Kidney (tissue), 13 donors: ENCODE measurements at regions not wholly inside any gene's neighbourhood (a gene's known extent, or its start where the extent isn't known, plus 50 kb on each side); places are given as distances from the start of the nearest gene placed in this dataset.

ENCODE experiments used
- DNase-seq, 5 donors: peaks; one replicate each; pipeline ENCODE4 v3.0.0-alpha.2; 2013 to 2020
- FAIRE-seq: peaks from 2 replicates; lab custom pipeline; 2012; peaks lifted over from hg19 to GRCh38; lab: Jason Lieb, UNC
- H3K27ac ChIP-seq, 2 donors: one replicate each; pipeline ENCODE4 v1.7.0; 2013; ENCODE audit warnings: low read depth in 2 of 2, low read length in 2 of 2, inconsistent platforms in 1 of 2
- H3K27me3 ChIP-seq: one replicate; pipeline ENCODE4 v1.7.1; 2013; ENCODE audit warnings: low read length, inconsistent platforms; ENCODE audit not compliant: control insufficient read depth, insufficient read depth
- H3K36me3 ChIP-seq, 3 donors: one replicate each; pipeline versions ENCODE4 v1.7.0 to v1.7.1; 2013; ENCODE audit warnings: low read length in 3 of 3, control low read depth in 1 of 3, inconsistent platforms in 1 of 3; ENCODE audit not compliant: insufficient read depth in 3 of 3, control insufficient read depth in 2 of 3
- H3K4me1 ChIP-seq, 3 donors: one replicate each; pipeline versions ENCODE4 v1.7.0 to v1.7.1; 2013; ENCODE audit warnings: low read length in 3 of 3, inconsistent platforms in 1 of 3, low read depth in 1 of 3; ENCODE audit not compliant: control insufficient read depth in 2 of 3, insufficient read depth in 2 of 3
- H3K4me3 ChIP-seq, 3 donors: one replicate each; pipeline versions ENCODE4 v1.7.0 to v1.8.1; 2013; ENCODE audit warnings: low read length in 3 of 3, control low read depth in 1 of 3, inconsistent platforms in 1 of 3
- H3K9ac ChIP-seq, 3 donors: one replicate each; pipeline versions ENCODE4 v1.7.0 to v1.7.1; 2013; ENCODE audit warnings: low read length in 3 of 3, control low read depth in 1 of 3, inconsistent platforms in 1 of 3
- H3K9me3 ChIP-seq, 3 donors: one replicate each; pipeline versions ENCODE4 v1.7.0 to v1.7.1; 2013; ENCODE audit warnings: low read length in 3 of 3, control low read depth in 1 of 3, inconsistent platforms in 1 of 3; ENCODE audit not compliant: control insufficient read depth in 2 of 3, insufficient read depth in 1 of 3
- CTCF ChIP-seq: IDR thresholded peaks from 3 replicates; pipeline ENCODE4 v1.5.1; 2012; ENCODE audit warnings: mild to moderate bottlenecking, moderate library complexity, borderline replicate concordance; ENCODE audit not compliant: insufficient read depth; ENCODE audit errors: extremely low read depth
- intact Hi-C: fragments of 100-400 bp; cut with DNase I; formaldehyde crosslinking; loops from one replicate; pipeline ENCODE4 v1.11.1; 2022
- donor health status: control.
- donor health status: control.
- donor health status: control.
- donor health status: control.
- donor health status: control.
- donor health status: DM: yes; HTN: yes; CAD: no.
- donor health status: Normal renal cell carcinoma (clear cell type).

GRCh38 chr13:64538711-64539110 lies 2691.4 kb downstream of the PCDH9 start:
- no peaks in the 10 kb centered on the region for H3K4me1 ChIP-seq
- FAIRE-seq = no peak
- intact Hi-C loops = no loop called here

GRCh38 chr13:64534302-64534701 lies 2695.8 kb downstream of the PCDH9 start:
- no peaks in the 10 kb centered on the region for H3K9me3 ChIP-seq
- H3K4me1 ChIP-seq = no peaks in the 10 kb centered on the region
- TF ChIP-seq CTCF = no peak
- H3K27me3 ChIP-seq = no peaks in the 10 kb centered on the region
- DNase-seq (no peak), FAIRE-seq (no peak)
- intact Hi-C loops = no loop called here
- H3K9ac ChIP-seq = no peak overlapping the region
- no peak overlapping the region for H3K27ac ChIP-seq
- no peaks in the 10 kb centered on the region for H3K36me3 ChIP-seq
- H3K4me3 ChIP-seq = no peak overlapping the region

More at GRCh38 chr13:64538711-64539110, 2691.4 kb downstream of the PCDH9 start:
- DNase-seq = no peak
- no peak for TF ChIP-seq CTCF
- Histone ChIP-seq H3K36me3 (no peaks in the 10 kb centered on the region), H3K27me3 (no peaks in the 10 kb centered on the region), H3K4me3 (no peak overlapping the region), H3K9me3 (no peaks in the 10 kb centered on the region), H3K27ac (no peak overlapping the region), H3K9ac (no peak overlapping the region)

GRCh38 chr13:64531400-64531799 lies 2698.7 kb downstream of the PCDH9 start:
- Histone ChIP-seq H3K4me3 (no peak overlapping the region), H3K9ac (no peak overlapping the region), H3K4me1 (no peaks in the 10 kb centered on the region), H3K27me3 (no peaks in the 10 kb centered on the region), H3K36me3 (no peaks in the 10 kb centered on the region), H3K9me3 (no peaks in the 10 kb centered on the region), H3K27ac (no peak overlapping the region)
- no peak for DNase-seq
- FAIRE-seq = no peak
- intact Hi-C loops = no loop called here
- TF ChIP-seq CTCF = no peak

GRCh38 chr13:64529874-64530485 lies 2700.2 kb downstream of the PCDH9 start:
- no peaks in the 10 kb centered on the region for H3K36me3 ChIP-seq

More at GRCh38 chr13:64529874-64530485, 2700.2 kb downstream of the PCDH9 start:
- FAIRE-seq = no peak
- Histone ChIP-seq H3K4me1 (no peaks in the 10 kb centered on the region), H3K9me3 (no peaks in the 10 kb centered on the region), H3K4me3 (no peak overlapping the region), H3K27ac (no peak overlapping the region), H3K27me3 (no peaks in the 10 kb centered on the region), H3K9ac (no peak overlapping the region)
- DNase-seq = peak in 1 of 5 donors; percentile 3
- intact Hi-C loops = no loop called here
- TF ChIP-seq CTCF = no peak
